C4-2B (cell line): ENCODE measurements at regions not wholly inside any gene's neighbourhood (a gene's known extent, or its start where the extent isn't known, plus 50 kb on each side); places are given as distances from the start of the nearest gene placed in this dataset.

Source experiments
- ZFX ChIP-seq: fragments of 450-650 bp; IDR thresholded peaks from 2 replicates; pipeline ENCODE4 v1.6.1; 2017
- TF ChIP-seq, protein P1 (sequence below): fragments of 450-650 bp; conservative IDR thresholded peaks from 2 replicates; pipeline ENCODE4 v1.5.1; 2017; ENCODE audit warnings: mild to moderate bottlenecking

DNA sequence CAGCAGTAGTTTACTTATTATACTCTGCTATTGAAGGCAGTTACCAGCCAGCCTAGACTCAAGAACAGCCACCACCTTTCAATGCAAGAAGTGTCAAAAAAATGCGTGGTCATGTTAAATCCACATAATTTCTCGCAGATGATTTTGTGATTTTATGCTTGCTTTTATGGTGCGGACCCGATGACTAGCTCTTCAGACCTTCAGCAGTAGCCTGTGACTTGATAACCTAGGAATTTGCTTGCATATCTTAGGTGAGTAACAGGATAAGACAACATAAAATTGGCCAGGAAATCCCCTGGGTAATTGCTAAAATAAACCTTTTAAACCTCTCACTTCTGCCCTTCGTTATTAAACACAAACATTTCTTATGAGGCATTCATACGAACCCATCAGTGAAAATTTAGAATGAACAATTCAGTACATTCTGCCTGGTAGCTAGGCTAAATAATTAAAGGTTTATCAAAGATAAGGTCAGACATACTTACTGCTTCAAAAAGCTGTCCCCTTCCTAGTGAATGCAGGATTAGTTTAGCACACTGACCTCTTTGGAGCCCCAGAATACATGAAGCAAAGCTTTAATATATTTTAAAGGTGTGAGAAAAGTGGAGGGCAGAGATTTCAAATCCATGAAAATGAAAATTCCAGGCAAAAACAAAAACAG, 798.8 kb downstream of the OTOL1 start:
- TF ChIP-seq, protein P1, sequence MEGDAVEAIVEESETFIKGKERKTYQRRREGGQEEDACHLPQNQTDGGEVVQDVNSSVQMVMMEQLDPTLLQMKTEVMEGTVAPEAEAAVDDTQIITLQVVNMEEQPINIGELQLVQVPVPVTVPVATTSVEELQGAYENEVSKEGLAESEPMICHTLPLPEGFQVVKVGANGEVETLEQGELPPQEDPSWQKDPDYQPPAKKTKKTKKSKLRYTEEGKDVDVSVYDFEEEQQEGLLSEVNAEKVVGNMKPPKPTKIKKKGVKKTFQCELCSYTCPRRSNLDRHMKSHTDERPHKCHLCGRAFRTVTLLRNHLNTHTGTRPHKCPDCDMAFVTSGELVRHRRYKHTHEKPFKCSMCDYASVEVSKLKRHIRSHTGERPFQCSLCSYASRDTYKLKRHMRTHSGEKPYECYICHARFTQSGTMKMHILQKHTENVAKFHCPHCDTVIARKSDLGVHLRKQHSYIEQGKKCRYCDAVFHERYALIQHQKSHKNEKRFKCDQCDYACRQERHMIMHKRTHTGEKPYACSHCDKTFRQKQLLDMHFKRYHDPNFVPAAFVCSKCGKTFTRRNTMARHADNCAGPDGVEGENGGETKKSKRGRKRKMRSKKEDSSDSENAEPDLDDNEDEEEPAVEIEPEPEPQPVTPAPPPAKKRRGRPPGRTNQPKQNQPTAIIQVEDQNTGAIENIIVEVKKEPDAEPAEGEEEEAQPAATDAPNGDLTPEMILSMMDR = no peak
- no peak for TF ChIP-seq ZFX
